Activated B cell treated with CpG ODN at 0.5 μM for 24 hours (primary cell): ENCODE measurements at regions not wholly inside any gene's neighbourhood (a gene's known extent, or its start where the extent isn't known, plus 50 kb on each side); places are given as distances from the start of the nearest gene placed in this dataset.

Experiments used
- ATAC-seq: fragments of 200-7000 bp; cut with Tn5 transposase; one replicate; pipeline ENCODE4 v1.10.0; 2021; ENCODE audit warnings: low read depth, mild to moderate bottlenecking, moderate library complexity
- CTCF ChIA-PET: fragments of 350-600 bp; sonication (Branson Sonifier 250); formaldehyde crosslinking; loops from one replicate; lab custom pipeline; 2021; ENCODE audit warnings: antibody characterized with exemption; lab: Charles Lee
- POLR2A ChIA-PET: fragments of 350-600 bp; sonication (Branson Sonifier 250); formaldehyde crosslinking; loops from one replicate; lab custom pipeline; 2021; ENCODE audit warnings: antibody characterized with exemption; lab: Charles Lee
- DNase-seq: peaks from one replicate; pipeline ENCODE4 v3.0.0; 2022
- H3K27ac Mint-ChIP-seq: one replicate; pipeline ENCODE4 v1.8.0; 2020; ENCODE audit warnings: mixed read lengths
- H3K27me3 Mint-ChIP-seq: one replicate; pipeline ENCODE4 v1.8.0; 2021; ENCODE audit warnings: mixed read lengths
- H3K36me3 Mint-ChIP-seq: one replicate; pipeline ENCODE4 v1.8.0; 2021; ENCODE audit warnings: low read depth, mixed read lengths
- H3K4me1 Mint-ChIP-seq: one replicate; pipeline ENCODE4 v1.8.0; 2021; ENCODE audit warnings: mixed read lengths
- H3K4me3 Mint-ChIP-seq: one replicate; pipeline ENCODE4 v1.8.0; 2020; ENCODE audit warnings: mild to moderate bottlenecking, mixed read lengths
- H3K9me3 Mint-ChIP-seq: one replicate; pipeline ENCODE4 v1.8.0; 2020; ENCODE audit warnings: mixed read lengths
- intact Hi-C: fragments of 100-400 bp; cut with micrococcal nuclease; formaldehyde crosslinking; loops from one replicate; pipeline ENCODE4 v1.15.1; 2024
- TF ChIP-seq, protein P1 (sequence below): fragments of 200-600 bp; IDR thresholded peaks from one replicate; pipeline ENCODE4 v1.8.0; 2022; ENCODE audit warnings: antibody characterized with exemption, mild to moderate bottlenecking

DNA sequence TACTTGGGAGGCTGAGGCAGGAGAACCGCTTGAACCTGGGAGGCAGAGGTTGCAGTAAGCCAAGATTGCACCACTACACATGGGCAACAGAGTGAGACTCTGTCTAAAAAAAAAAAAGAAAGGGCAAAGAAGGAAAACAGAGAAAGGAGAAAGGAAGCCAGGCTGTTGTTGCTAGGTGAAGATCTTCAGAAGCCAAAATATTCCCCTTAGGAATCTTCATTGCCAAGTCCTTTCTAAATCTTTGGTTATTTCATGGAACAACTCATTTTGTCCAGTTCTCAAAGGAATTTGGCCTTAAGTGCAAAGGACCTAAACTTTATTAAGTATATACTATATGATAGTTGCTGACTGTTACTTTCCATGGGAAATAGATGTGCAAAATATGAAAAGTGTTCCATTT, 59.2 kb upstream of the OSBPL11 start:
- TF ChIP-seq, protein P1, sequence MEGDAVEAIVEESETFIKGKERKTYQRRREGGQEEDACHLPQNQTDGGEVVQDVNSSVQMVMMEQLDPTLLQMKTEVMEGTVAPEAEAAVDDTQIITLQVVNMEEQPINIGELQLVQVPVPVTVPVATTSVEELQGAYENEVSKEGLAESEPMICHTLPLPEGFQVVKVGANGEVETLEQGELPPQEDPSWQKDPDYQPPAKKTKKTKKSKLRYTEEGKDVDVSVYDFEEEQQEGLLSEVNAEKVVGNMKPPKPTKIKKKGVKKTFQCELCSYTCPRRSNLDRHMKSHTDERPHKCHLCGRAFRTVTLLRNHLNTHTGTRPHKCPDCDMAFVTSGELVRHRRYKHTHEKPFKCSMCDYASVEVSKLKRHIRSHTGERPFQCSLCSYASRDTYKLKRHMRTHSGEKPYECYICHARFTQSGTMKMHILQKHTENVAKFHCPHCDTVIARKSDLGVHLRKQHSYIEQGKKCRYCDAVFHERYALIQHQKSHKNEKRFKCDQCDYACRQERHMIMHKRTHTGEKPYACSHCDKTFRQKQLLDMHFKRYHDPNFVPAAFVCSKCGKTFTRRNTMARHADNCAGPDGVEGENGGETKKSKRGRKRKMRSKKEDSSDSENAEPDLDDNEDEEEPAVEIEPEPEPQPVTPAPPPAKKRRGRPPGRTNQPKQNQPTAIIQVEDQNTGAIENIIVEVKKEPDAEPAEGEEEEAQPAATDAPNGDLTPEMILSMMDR: no peak
- Mint-ChIP-seq H3K36me3 (no peaks in the 10 kb centered on the region), H3K4me3 (no peak overlapping the region), H3K4me1 (no peaks in the 10 kb centered on the region), H3K9me3 (no peaks in the 10 kb centered on the region), H3K27ac (no peak overlapping the region), H3K27me3 (no peaks in the 10 kb centered on the region)
- CTCF ChIA-PET: no interaction called here
- ATAC-seq (no peak), DNase-seq (no peak)
- intact Hi-C loops: no loop called here
- POLR2A ChIA-PET: no interaction called here

DNA sequence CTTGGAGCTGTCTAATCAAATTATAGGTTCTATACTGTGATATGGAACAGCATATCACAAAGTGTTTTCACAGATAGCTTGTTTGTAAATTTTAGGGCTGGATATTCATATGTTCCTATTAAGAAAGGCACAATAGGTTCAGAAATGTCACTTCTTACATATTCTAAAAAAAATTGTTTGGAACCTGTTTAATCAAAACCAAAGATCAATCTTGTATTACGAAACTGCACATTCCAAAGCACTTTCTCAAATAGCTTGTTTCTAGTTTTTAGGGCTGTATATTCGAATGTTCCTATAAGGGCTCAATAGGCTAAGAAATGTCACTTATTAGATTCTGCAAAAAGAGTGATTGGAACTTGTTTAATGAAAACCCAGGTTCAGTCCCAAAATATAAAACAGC, 67.4 kb upstream of the OSBPL11 start:
- Mint-ChIP-seq H3K4me1 (no peaks in the 10 kb centered on the region), H3K27ac (no peak overlapping the region), H3K9me3 (no peaks in the 10 kb centered on the region), H3K27me3 (no peaks in the 10 kb centered on the region), H3K4me3 (no peak overlapping the region), H3K36me3 (no peaks in the 10 kb centered on the region)
- intact Hi-C loops: no loop called here
- ChIA-PET CTCF (no interaction called here), POLR2A (no interaction called here)
- DNase-seq (no peak), ATAC-seq (no peak)
- TF ChIP-seq, protein P1: no peak

DNA sequence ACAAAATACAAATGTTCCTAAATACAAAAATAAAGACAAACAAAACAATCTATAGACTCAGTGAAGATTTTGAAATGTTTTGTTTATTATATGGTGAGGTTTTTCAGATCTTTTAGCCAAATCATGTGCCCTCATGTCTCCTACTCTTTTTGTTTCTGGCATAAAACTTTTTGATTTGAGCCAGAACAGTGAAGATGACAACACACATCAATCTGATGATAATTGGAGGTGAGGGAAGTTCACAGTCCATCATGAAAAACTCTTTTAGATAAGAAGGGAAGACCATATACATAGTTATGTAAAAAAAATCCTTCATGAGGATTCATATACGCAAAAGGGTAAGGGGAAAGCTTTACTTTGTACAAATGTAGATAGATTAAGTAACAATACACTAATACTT, 75.1 kb upstream of the OSBPL11 start:
- H3K27me3 Mint-ChIP-seq: no peaks in the 10 kb centered on the region
- DNase-seq (no peak), ATAC-seq (no peak)
- CTCF ChIA-PET: no interaction called here
- POLR2A ChIA-PET: no interaction called here
- H3K4me1 Mint-ChIP-seq: no peaks in the 10 kb centered on the region
- H3K27ac Mint-ChIP-seq: no peak overlapping the region
- no peaks in the 10 kb centered on the region for H3K36me3 Mint-ChIP-seq
- no peak overlapping the region for H3K4me3 Mint-ChIP-seq
- intact Hi-C loops: no loop called here
- no peaks in the 10 kb centered on the region for H3K9me3 Mint-ChIP-seq
- TF ChIP-seq, protein P1: no peak

DNA sequence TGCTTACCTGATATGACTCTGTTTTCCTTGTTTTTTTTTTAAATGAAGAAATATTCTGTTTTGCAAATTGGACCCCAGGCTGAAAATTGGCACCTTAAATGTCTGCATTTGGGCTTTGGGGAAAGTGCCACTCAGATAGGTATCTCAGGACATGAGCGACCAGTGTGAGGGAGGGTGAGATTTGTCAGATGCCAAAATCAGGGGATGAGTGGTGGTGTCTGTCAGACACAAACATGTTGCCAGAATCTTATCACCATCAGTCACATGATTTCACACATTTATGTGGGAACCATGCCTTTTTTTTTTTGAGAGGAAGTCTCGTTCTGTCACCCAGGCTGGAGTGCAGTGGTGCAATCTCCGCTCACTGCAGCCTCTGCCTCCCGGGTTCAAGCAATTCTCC, 75.6 kb upstream of the OSBPL11 start:
- Mint-ChIP-seq H3K36me3 (no peaks in the 10 kb centered on the region), H3K4me3 (no peak overlapping the region), H3K4me1 (no peaks in the 10 kb centered on the region), H3K9me3 (no peaks in the 10 kb centered on the region), H3K27me3 (no peaks in the 10 kb centered on the region), H3K27ac (no peak overlapping the region)
- ChIA-PET CTCF (no interaction called here), POLR2A (no interaction called here)
- TF ChIP-seq, protein P1: no peak
- intact Hi-C loops: no loop called here
- no peak for ATAC-seq
- no peak for DNase-seq

DNA sequence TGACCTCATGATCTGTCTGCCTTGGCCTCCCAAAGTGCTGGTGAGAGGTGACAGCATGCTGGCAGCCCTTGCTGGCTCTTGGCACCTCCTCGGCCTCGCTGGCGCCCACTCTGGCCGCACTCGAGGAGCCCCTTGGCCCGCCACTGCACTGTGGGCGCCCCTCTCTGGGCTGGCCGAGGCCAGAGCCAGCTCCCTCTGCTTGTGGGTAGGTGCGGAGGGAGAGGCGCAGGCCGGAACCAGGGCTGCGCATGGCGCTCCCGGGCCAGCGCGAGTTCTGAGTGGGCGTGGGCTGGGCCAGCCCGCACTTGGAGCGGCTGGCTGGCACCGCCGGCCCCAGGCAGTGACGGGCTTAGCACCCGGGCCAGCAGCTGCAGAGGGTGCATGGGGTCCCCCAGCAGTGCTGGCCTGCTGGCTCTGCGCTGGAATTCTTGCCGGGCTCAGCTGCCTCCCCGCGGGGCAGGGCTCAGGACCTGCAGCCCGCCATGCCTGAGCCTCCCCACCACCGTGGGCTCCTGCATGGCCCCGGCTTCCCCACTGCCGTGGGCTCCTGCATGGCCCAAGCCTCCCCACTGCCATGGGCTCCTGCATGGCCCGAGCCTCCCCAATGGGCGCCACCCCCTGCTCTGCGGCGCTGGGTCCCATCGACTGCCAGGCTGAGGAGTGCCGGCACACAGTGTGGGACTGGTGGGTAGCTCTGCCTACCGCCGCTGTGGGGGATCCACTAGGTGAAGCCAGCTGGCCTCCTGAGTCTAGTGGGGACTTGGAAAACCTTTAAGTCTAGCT, 76.4 kb upstream of the OSBPL11 start:
- H3K9me3 Mint-ChIP-seq: no peaks in the 10 kb centered on the region
- TF ChIP-seq, protein P1: no peak
- no peak overlapping the region for H3K27ac Mint-ChIP-seq
- ChIA-PET POLR2A (no interaction called here), CTCF (no interaction called here)
- H3K36me3 Mint-ChIP-seq: no peaks in the 10 kb centered on the region
- H3K27me3 Mint-ChIP-seq: no peaks in the 10 kb centered on the region
- no peaks in the 10 kb centered on the region for H3K4me1 Mint-ChIP-seq
- ATAC-seq: no peak
- intact Hi-C loops: no loop called here
- no peak overlapping the region for H3K4me3 Mint-ChIP-seq
- no peak for DNase-seq
